PC-9 (cell line): ENCODE measurements at regions not wholly inside any gene's neighbourhood (a gene's known extent, or its start where the extent isn't known, plus 50 kb on each side); places are given as distances from the start of the nearest gene placed in this dataset.

Source experiments
- CTCF ChIP-seq: fragments of 200-600 bp; sonication (generic); conservative IDR thresholded peaks from 2 replicates; pipeline ENCODE4 v1.6.1; 2017; ENCODE audit warnings: mixed run types, antibody characterized with exemption, mild to moderate bottlenecking, moderate library complexity
- EZH2 ChIP-seq: fragments of 200-600 bp; sonication (generic); IDR thresholded peaks from 2 replicates; pipeline ENCODE4 v1.8.0; 2017; ENCODE audit warnings: antibody characterized with exemption, low read depth

GRCh38 chr4:22884157-22884556 is 191.4 kb downstream of the GBA3 start:
- TF ChIP-seq CTCF (no peak), EZH2 (no peak)
